ENCODE measurements at regions not wholly inside any gene's neighbourhood (a gene's known extent, or its start where the extent isn't known, plus 50 kb on each side); places are given as distances from the start of the nearest gene placed in this dataset.
"Not testable (repeated sequence)": the region's sequence is repeated elsewhere in the genome, so short reads cannot be mapped to it uniquely, and the experiment has no call there.

GRCh38 chr12:107196681-107197080 lies 103.3 kb upstream of the CRY1 start:
- no peaks in the 10 kb centered on the region for H3K9me3 ChIP-seq (ENCODE audit: low read length)
- H4K20me1 ChIP-seq (ENCODE audit: insufficient read depth, low read length), result no peaks in the 10 kb centered on the region
- no peak for TF ChIP-seq EZH2phosphoT487 (IDR thresholded peaks at IDR 0.05; ENCODE audit: borderline replicate concordance, low read depth, low read length)
- no peak for TF ChIP-seq CTCF (conservative IDR thresholded peaks at IDR 0.05; ENCODE audit: low read length)
- H3K36me3 ChIP-seq (ENCODE audit: insufficient read depth, low read length), result no peaks in the 10 kb centered on the region
- H3K4me1 ChIP-seq (ENCODE audit: insufficient read depth, low read length, poor library complexity, severe bottlenecking), result no peaks in the 10 kb centered on the region
- no peak overlapping the region for H3K4me3 ChIP-seq (ENCODE audit: low read depth, low read length, poor library complexity, severe bottlenecking)
- H3K9me2 ChIP-seq (ENCODE audit: insufficient read depth, low read length), result no peaks in the 10 kb centered on the region
- H2AFZ ChIP-seq (ENCODE audit: low read length), result no peak overlapping the region
- CTCF ChIA-PET (ENCODE audit: unreplicated experiment), result no interaction called here
- intact Hi-C loops (cut with micrococcal nuclease; ENCODE audit: unreplicated experiment), result no loop called here
- no peak overlapping the region for H3K27ac ChIP-seq (ENCODE audit: low read depth, low read length, poor library complexity, severe bottlenecking)
- BruUV-seq (replicated peaks), result no TSS peak
- no peak for DNase-seq (ENCODE audit: low spot score)
- POLR2A ChIA-PET, result no interaction called here
- no peaks in the 10 kb centered on the region for H3K79me2 ChIP-seq (ENCODE audit: insufficient read depth, low read depth, low read length)
- H3K4me2 ChIP-seq (ENCODE audit: low read length), result no peak overlapping the region

GRCh38 chr12:107200394-107200793 lies 107.0 kb upstream of the CRY1 start:
- POLR2A ChIA-PET, result no interaction called here
- Histone ChIP-seq H3K79me2 (ENCODE audit: insufficient read depth, low read depth, low read length) (no peaks in the 10 kb centered on the region), H2AFZ (ENCODE audit: low read length) (no peak overlapping the region), H3K36me3 (ENCODE audit: insufficient read depth, low read length) (no peaks in the 10 kb centered on the region), H3K9me3 (ENCODE audit: low read length) (no peaks in the 10 kb centered on the region), H3K27ac (ENCODE audit: low read depth, low read length, poor library complexity, severe bottlenecking) (no peak overlapping the region), H3K4me2 (ENCODE audit: low read length) (no peak overlapping the region), H4K20me1 (ENCODE audit: insufficient read depth, low read length) (no peaks in the 10 kb centered on the region), H3K9me2 (ENCODE audit: insufficient read depth, low read length) (no peaks in the 10 kb centered on the region), H3K4me1 (ENCODE audit: insufficient read depth, low read length, poor library complexity, severe bottlenecking) (no peaks in the 10 kb centered on the region), H3K4me3 (ENCODE audit: low read depth, low read length, poor library complexity, severe bottlenecking) (no peak overlapping the region)
- no peak for DNase-seq (ENCODE audit: low spot score)
- intact Hi-C loops (cut with micrococcal nuclease; ENCODE audit: unreplicated experiment), result no loop called here
- no peak for TF ChIP-seq EZH2phosphoT487 (IDR thresholded peaks at IDR 0.05; ENCODE audit: borderline replicate concordance, low read depth, low read length)
- CTCF ChIA-PET (ENCODE audit: unreplicated experiment), result no interaction called here
- BruUV-seq (replicated peaks), result no TSS peak

- no TSS peak for BruUV-seq (replicated peaks)
- H3K4me1 ChIP-seq (ENCODE audit: insufficient read depth, low read length, poor library complexity, severe bottlenecking), result no peaks in the 10 kb centered on the region
- no peaks in the 10 kb centered on the region for H4K20me1 ChIP-seq (ENCODE audit: insufficient read depth, low read length)
- H2AFZ ChIP-seq (ENCODE audit: low read length), result no peak overlapping the region
- no peaks in the 10 kb centered on the region for H3K9me2 ChIP-seq (ENCODE audit: insufficient read depth, low read length)
- TF ChIP-seq EZH2phosphoT487 (IDR thresholded peaks at IDR 0.05; ENCODE audit: borderline replicate concordance, low read depth, low read length) (no peak), CTCF (conservative IDR thresholded peaks at IDR 0.05; ENCODE audit: low read length) (no peak)
- no peak for DNase-seq (ENCODE audit: low spot score)
- H3K36me3 ChIP-seq (ENCODE audit: insufficient read depth, low read length), result no peaks in the 10 kb centered on the region
- H3K9me3 ChIP-seq (ENCODE audit: low read length), result peaks cover 3% of the 10 kb centered on the region; the same call in 1 of the 2 replicates
- CTCF ChIA-PET (ENCODE audit: unreplicated experiment), result no interaction called here
- POLR2A ChIA-PET, result no interaction called here
- intact Hi-C loops (cut with micrococcal nuclease; ENCODE audit: unreplicated experiment), result no loop called here
- H3K4me2 ChIP-seq (ENCODE audit: low read length), result no peak overlapping the region
- H3K79me2 ChIP-seq (ENCODE audit: insufficient read depth, low read depth, low read length), result no peaks in the 10 kb centered on the region
- no peak overlapping the region for H3K27ac ChIP-seq (ENCODE audit: low read depth, low read length, poor library complexity, severe bottlenecking)
- no peak overlapping the region for H3K4me3 ChIP-seq (ENCODE audit: low read depth, low read length, poor library complexity, severe bottlenecking)
Measured at GRCh38 chr12:107207931-107208525, 114.7 kb upstream of the CRY1 start.

- DNase-seq (ENCODE audit: low spot score); H3K4me3 ChIP-seq (ENCODE audit: low read depth, low read length, poor library complexity, severe bottlenecking); H3K9me3 ChIP-seq (ENCODE audit: low read length); H3K79me2 ChIP-seq (ENCODE audit: insufficient read depth, low read depth, low read length); CTCF ChIA-PET (ENCODE audit: unreplicated experiment); BruUV-seq (replicated peaks); H3K4me1 ChIP-seq (ENCODE audit: insufficient read depth, low read length, poor library complexity, severe bottlenecking); H4K20me1 ChIP-seq (ENCODE audit: insufficient read depth, low read length); H2AFZ ChIP-seq (ENCODE audit: low read length); POLR2A ChIA-PET; H3K9me2 ChIP-seq (ENCODE audit: insufficient read depth, low read length); H3K27ac ChIP-seq (ENCODE audit: low read depth, low read length, poor library complexity, severe bottlenecking); H3K4me2 ChIP-seq (ENCODE audit: low read length); H3K36me3 ChIP-seq (ENCODE audit: insufficient read depth, low read length); intact Hi-C loops (cut with micrococcal nuclease; ENCODE audit: unreplicated experiment): not testable (repeated sequence)
Measured at GRCh38 chr12:107209700-107210099, 116.4 kb upstream of the CRY1 start.

- H3K36me3 ChIP-seq (ENCODE audit: insufficient read depth, low read length); H3K9me2 ChIP-seq (ENCODE audit: insufficient read depth, low read length); intact Hi-C loops (cut with micrococcal nuclease; ENCODE audit: unreplicated experiment); H3K4me3 ChIP-seq (ENCODE audit: low read depth, low read length, poor library complexity, severe bottlenecking); POLR2A ChIA-PET; CTCF ChIA-PET (ENCODE audit: unreplicated experiment); DNase-seq (ENCODE audit: low spot score); H3K79me2 ChIP-seq (ENCODE audit: insufficient read depth, low read depth, low read length); H3K9me3 ChIP-seq (ENCODE audit: low read length); H3K4me1 ChIP-seq (ENCODE audit: insufficient read depth, low read length, poor library complexity, severe bottlenecking); BruUV-seq (replicated peaks); H3K4me2 ChIP-seq (ENCODE audit: low read length); H3K27ac ChIP-seq (ENCODE audit: low read depth, low read length, poor library complexity, severe bottlenecking); H4K20me1 ChIP-seq (ENCODE audit: insufficient read depth, low read length); H2AFZ ChIP-seq (ENCODE audit: low read length): not testable (repeated sequence)
Measured at GRCh38 chr12:107214373-107214773, 121.0 kb upstream of the CRY1 start.
